CD4-positive, CD25-positive, alpha-beta regulatory T cell (primary cell): ENCODE measurements at regions not wholly inside any gene's neighbourhood (a gene's known extent, or its start where the extent isn't known, plus 50 kb on each side); places are given as distances from the start of the nearest gene placed in this dataset.
"Not testable (repeated sequence)": the region's sequence is repeated elsewhere in the genome, so short reads cannot be mapped to it uniquely, and the experiment has no call there.

Source experiments
- ATAC-seq, 2 donors: fragments of 150-1000 bp; cut with Tn5 transposase; one replicate each; pipeline ENCODE4 v1.10.0; 2021; ENCODE audit warnings: low read depth in 2 of 2, moderate number of reproducible peaks in 2 of 2, moderate library complexity in 1 of 2
- DNase-seq, 3 donors: peaks; one replicate each; pipeline versions ENCODE4 v3.0.0 to v3.0.0-alpha.2; 2012 to 2022; ENCODE audit warnings: mixed read lengths in 1 of 3
- H3K27ac ChIP-seq: one replicate; pipeline ENCODE4 v1.7.0; 2013; ENCODE audit warnings: mild to moderate bottlenecking, low read length; ENCODE audit not compliant: insufficient read depth, poor library complexity, severe bottlenecking
- H3K27me3 ChIP-seq: one replicate; pipeline ENCODE4 v1.7.0; 2013; ENCODE audit warnings: low read length; ENCODE audit not compliant: control insufficient read depth, insufficient read depth
- H3K36me3 ChIP-seq: one replicate; pipeline ENCODE4 v1.7.0; 2013; ENCODE audit warnings: mild to moderate bottlenecking, low read length, moderate library complexity; ENCODE audit not compliant: control insufficient read depth, insufficient read depth
- H3K4me1 ChIP-seq: 2 replicates; pipeline ENCODE4 v1.7.0; 2013; ENCODE audit warnings: mild to moderate bottlenecking, low read length; ENCODE audit not compliant: insufficient read depth, control insufficient read depth, poor library complexity, severe bottlenecking
- H3K4me3 ChIP-seq: one replicate; pipeline ENCODE4 v1.7.0; 2013; ENCODE audit warnings: low read depth, mild to moderate bottlenecking, low read length, moderate library complexity
- H3K9me3 ChIP-seq, 2 experiments: 1 replicate in 1 of 2; 2 replicates in 1 of 2; pipeline ENCODE4 v1.7.0; 2013; ENCODE audit warnings: low read length in 2 of 2, mild to moderate bottlenecking in 1 of 2, moderate library complexity in 1 of 2; ENCODE audit not compliant: control insufficient read depth in 2 of 2
- H3K27ac Mint-ChIP-seq, 3 donors: one replicate each; pipeline ENCODE4 v1.8.0; 2020 to 2022; ENCODE audit warnings: mild to moderate bottlenecking in 3 of 3, mixed read lengths in 3 of 3, moderate library complexity in 2 of 3
- H3K27me3 Mint-ChIP-seq: one replicate; pipeline ENCODE4 v1.8.0; 2022; ENCODE audit warnings: mild to moderate bottlenecking, mixed read lengths
- H3K36me3 Mint-ChIP-seq: one replicate; pipeline ENCODE4 v1.8.0; 2020; ENCODE audit warnings: mixed read lengths
- H3K4me1 Mint-ChIP-seq, 4 donors: one replicate each; pipeline ENCODE4 v1.8.0; 2020 to 2022; ENCODE audit warnings: mixed read lengths in 4 of 4, mild to moderate bottlenecking in 1 of 4
- H3K4me3 Mint-ChIP-seq, 4 donors: one replicate each; pipeline ENCODE4 v1.8.0; 2020 to 2022; ENCODE audit warnings: mild to moderate bottlenecking in 4 of 4, mixed read lengths in 4 of 4, moderate library complexity in 3 of 4
- H3K9me3 Mint-ChIP-seq, 7 donors: one replicate each; pipeline ENCODE4 v1.8.0; 2020 to 2022; ENCODE audit warnings: mixed read lengths in 7 of 7, mild to moderate bottlenecking in 3 of 7, moderate library complexity in 2 of 7

DNA sequence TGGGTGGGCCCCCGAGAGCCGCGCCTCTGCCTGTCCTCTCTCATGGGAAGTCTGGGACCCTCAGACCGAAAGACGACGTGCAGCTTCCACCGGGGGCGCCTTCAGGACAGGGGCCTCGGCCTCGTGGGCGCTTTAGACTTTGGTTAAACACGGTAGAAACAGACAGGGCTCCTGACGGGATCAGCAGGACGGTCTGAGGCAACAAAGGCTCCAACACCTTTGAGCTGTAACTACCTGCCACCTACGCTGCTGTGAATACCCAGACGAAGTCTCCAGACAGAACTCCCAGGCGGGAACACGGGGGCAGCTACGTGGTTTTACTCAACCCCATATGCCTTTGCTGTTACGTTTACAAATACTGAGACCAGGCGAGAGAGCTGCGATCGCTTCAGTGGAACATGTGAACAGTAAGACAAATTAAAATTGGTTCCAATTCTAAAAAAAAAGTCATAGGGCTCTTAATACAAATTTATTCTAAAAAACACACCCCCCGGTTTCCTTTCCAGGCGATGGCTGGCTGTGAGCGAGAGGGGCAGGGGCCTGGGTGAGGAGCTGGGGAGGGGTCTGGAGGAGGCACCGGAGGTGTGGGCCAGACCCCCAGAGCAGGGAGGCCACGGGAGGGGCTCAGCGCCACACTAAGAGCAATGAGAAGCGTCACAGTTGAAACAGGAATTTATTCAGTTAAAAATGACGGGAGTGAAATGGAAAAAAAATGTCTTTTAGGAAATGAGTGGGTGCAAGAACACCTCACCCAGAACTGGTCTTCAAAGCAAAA lies 453.2 kb downstream of the QKI start:
- Histone ChIP-seq H3K9me3 (no peaks in the 10 kb centered on the region), H3K4me3 (no peak overlapping the region), H3K27me3 (no peaks in the 10 kb centered on the region), H3K27ac (no peak overlapping the region), H3K4me1 (no peaks in the 10 kb centered on the region), H3K36me3 (no peaks in the 10 kb centered on the region)
- no peak for DNase-seq
- no peak overlapping the region for H3K27ac Mint-ChIP-seq
- H3K4me1 Mint-ChIP-seq = no peaks in the 10 kb centered on the region
- ATAC-seq = no peak
- H3K27me3 Mint-ChIP-seq = no peaks in the 10 kb centered on the region
- no peak overlapping the region for H3K4me3 Mint-ChIP-seq
- H3K9me3 Mint-ChIP-seq = peaks cover 0 to 2% (median 0%) of the 10 kb centered on the region in 7 donors
- no peaks in the 10 kb centered on the region for H3K36me3 Mint-ChIP-seq

DNA sequence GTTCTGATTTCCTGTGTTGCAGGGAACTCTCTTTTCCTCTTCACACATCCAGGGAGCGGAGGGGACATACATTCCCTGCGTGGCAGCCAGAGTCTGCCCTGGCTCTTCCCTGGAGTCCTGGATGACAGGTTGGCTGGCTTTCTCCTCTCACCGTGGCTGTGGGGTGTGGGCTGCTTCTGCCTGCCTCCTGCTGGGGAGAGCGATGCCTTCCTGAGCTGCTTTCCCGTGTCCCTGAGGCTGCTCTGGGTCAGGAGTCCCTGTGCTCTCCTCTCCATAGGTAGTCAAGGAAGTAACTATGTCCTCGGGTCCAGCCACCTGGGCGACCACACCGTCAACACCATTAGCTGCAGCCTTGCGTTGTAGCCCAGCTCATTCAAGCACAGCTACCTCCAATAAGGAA lies 451.7 kb downstream of the QKI start:
- peaks cover 0 to under 1% (median 0%) of the 10 kb centered on the region in 4 donors for H3K4me1 Mint-ChIP-seq
- H3K9me3 Mint-ChIP-seq = peaks cover 0 to 2% (median 0%) of the 10 kb centered on the region in 7 donors
- H3K27me3 Mint-ChIP-seq = peaks cover 3% of the 10 kb centered on the region
- no peaks in the 10 kb centered on the region for H3K9me3 ChIP-seq
- H3K36me3 ChIP-seq = no peaks in the 10 kb centered on the region
- ATAC-seq (no peak), DNase-seq (no peak)
- no peak overlapping the region for H3K27ac ChIP-seq
- H3K4me3 Mint-ChIP-seq = no peak overlapping the region
- no peak overlapping the region for H3K27ac Mint-ChIP-seq
- no peaks in the 10 kb centered on the region for H3K27me3 ChIP-seq
- no peak overlapping the region for H3K4me3 ChIP-seq
- no peaks in the 10 kb centered on the region for H3K36me3 Mint-ChIP-seq
- H3K4me1 ChIP-seq = no peaks in the 10 kb centered on the region

- DNase-seq = no peak
- H3K4me3 ChIP-seq = no peak overlapping the region
- no peak for ATAC-seq
- Mint-ChIP-seq H3K27ac (no peak overlapping the region), H3K27me3 (peaks cover 5% of the 10 kb centered on the region), H3K9me3 (peaks cover 0 to 2% (median 0%) of the 10 kb centered on the region in 7 donors), H3K4me3 (no peak overlapping the region), H3K4me1 (peaks cover 0 to 5% (median 2%) of the 10 kb centered on the region in 4 donors), H3K36me3 (no peaks in the 10 kb centered on the region)
- H3K27ac ChIP-seq = no peak overlapping the region
- H3K27me3 ChIP-seq = no peaks in the 10 kb centered on the region
- no peaks in the 10 kb centered on the region for H3K4me1 ChIP-seq
- H3K9me3 ChIP-seq = no peaks in the 10 kb centered on the region
- H3K36me3 ChIP-seq = no peaks in the 10 kb centered on the region
Observed at GRCh38 chr6:163863565-163863964, 449.0 kb downstream of the QKI start.

- H3K4me3 Mint-ChIP-seq = no peak overlapping the region
- DNase-seq (no peak), ATAC-seq (no peak)
- H3K36me3 ChIP-seq = no peaks in the 10 kb centered on the region
- no peak overlapping the region for H3K27ac Mint-ChIP-seq
- peaks cover 0 to 2% (median 0%) of the 10 kb centered on the region in 7 donors for H3K9me3 Mint-ChIP-seq
- H3K27ac ChIP-seq = no peak overlapping the region
- H3K9me3 ChIP-seq = no peaks in the 10 kb centered on the region
- no peak overlapping the region for H3K4me3 ChIP-seq
- H3K4me1 Mint-ChIP-seq = peaks cover 0 to 5% (median 2%) of the 10 kb centered on the region in 4 donors
- no peaks in the 10 kb centered on the region for H3K27me3 ChIP-seq
- H3K36me3 Mint-ChIP-seq = no peaks in the 10 kb centered on the region
- peaks cover 5% of the 10 kb centered on the region for H3K27me3 Mint-ChIP-seq
- H3K4me1 ChIP-seq = no peaks in the 10 kb centered on the region
Observed at GRCh38 chr6:163862701-163863100, 448.2 kb downstream of the QKI start.

DNA sequence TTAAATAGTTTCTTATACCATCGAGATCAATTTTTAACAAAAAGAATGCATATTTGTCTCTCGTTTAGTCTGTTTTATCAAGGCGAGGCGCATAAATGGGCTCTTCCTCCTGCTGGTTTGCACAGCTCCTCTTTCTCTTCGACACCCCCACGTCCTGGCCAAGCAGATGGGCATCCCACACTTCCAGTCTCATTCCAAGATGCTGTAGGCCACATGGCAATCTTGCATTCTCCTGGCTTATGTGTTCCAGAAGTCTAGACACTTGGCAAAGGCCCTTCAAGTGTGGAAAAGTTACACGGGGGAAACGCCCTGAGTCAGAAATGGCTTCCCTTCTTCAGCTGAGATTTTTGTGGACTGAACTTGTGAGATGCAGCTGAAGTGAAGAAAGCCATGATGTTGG lies 447.1 kb downstream of the QKI start:
- H3K36me3 Mint-ChIP-seq = no peaks in the 10 kb centered on the region
- H3K4me1 Mint-ChIP-seq = peaks cover 0 to 5% (median 2%) of the 10 kb centered on the region in 4 donors
- H3K9me3 Mint-ChIP-seq = peaks cover 0 to 2% (median 0%) of the 10 kb centered on the region in 7 donors
- no peaks in the 10 kb centered on the region for H3K9me3 ChIP-seq
- H3K27ac ChIP-seq = no peak overlapping the region
- H3K36me3 ChIP-seq = no peaks in the 10 kb centered on the region
- H3K27me3 ChIP-seq = no peaks in the 10 kb centered on the region
- H3K4me3 Mint-ChIP-seq = no peak overlapping the region
- ATAC-seq = no peak
- no peak overlapping the region for H3K27ac Mint-ChIP-seq
- no peak for DNase-seq
- H3K4me3 ChIP-seq = no peak overlapping the region
- H3K4me1 ChIP-seq = no peaks in the 10 kb centered on the region
- H3K27me3 Mint-ChIP-seq = peaks cover 5% of the 10 kb centered on the region

- H3K4me1 Mint-ChIP-seq = peaks cover 0 to 5% (median 2%) of the 10 kb centered on the region in 4 donors
Observed at GRCh38 chr6:163860287-163861081, 446.0 kb downstream of the QKI start.

DNA sequence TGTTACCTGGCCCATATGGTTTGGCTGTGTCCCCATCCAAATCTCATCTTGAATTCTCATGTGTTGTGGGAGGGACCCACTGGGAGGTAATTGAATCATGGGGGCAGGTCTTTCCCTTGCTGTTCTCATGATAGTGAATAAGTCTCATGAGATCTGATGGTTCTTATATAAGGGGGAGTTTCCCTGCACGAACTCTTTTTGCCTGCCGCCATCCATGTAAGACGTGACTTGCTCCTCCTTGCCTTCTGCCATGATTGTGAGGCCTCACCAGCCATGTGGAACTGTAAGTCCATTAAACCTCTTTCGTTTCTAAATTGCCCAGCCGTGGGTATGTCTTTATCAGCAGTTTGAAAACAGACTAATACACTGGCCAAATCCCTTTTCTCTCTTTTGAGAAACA lies 444.4 kb downstream of the QKI start:
- not testable (repeated sequence) for H3K27me3 Mint-ChIP-seq, H3K4me3 ChIP-seq, H3K36me3 ChIP-seq, DNase-seq, H3K36me3 Mint-ChIP-seq, H3K9me3 ChIP-seq, H3K27me3 ChIP-seq, H3K27ac ChIP-seq, H3K4me1 ChIP-seq, H3K4me3 Mint-ChIP-seq, ATAC-seq, H3K9me3 Mint-ChIP-seq, H3K27ac Mint-ChIP-seq, H3K4me1 Mint-ChIP-seq

More at GRCh38 chr6:163860287-163861081, 446.0 kb downstream of the QKI start:
- no peaks in the 10 kb centered on the region for H3K9me3 ChIP-seq
- Mint-ChIP-seq H3K27me3 (peaks cover 5% of the 10 kb centered on the region), H3K36me3 (no peaks in the 10 kb centered on the region), H3K4me3 (no peak overlapping the region), H3K27ac (no peak overlapping the region), H3K9me3 (peaks cover 0 to 2% (median 0%) of the 10 kb centered on the region in 7 donors)
- ATAC-seq (no peak), DNase-seq (peak in 1 of 3 donors; percentile 2)
- H3K4me3 ChIP-seq = no peak overlapping the region
- no peaks in the 10 kb centered on the region for H3K4me1 ChIP-seq
- H3K27ac ChIP-seq = no peak overlapping the region
- no peaks in the 10 kb centered on the region for H3K36me3 ChIP-seq
- no peaks in the 10 kb centered on the region for H3K27me3 ChIP-seq
